GM23338 (cell line): ENCODE measurements at regions not wholly inside any gene's neighbourhood (a gene's known extent, or its start where the extent isn't known, plus 50 kb on each side); places are given as distances from the start of the nearest gene placed in this dataset.

Experiments
- ATAC-seq: fragments of 200-7000 bp; cut with Tn5 transposase; 3 replicates; pipeline ENCODE4 v1.9.1; 2020
- DNase-seq: peaks from one replicate; pipeline ENCODE4 v3.0.0-alpha.2; 2015; ENCODE audit warnings: low spot score
- H2AFZ ChIP-seq: fragments of 200-600 bp; sonication (generic); 2 replicates; pipeline ENCODE4 v1.8.0; 2016; ENCODE audit warnings: antibody characterized with exemption, mild to moderate bottlenecking, moderate library complexity
- H3F3A ChIP-seq: fragments of 200-600 bp; sonication (generic); replicated peaks from 2 replicates; pipeline ENCODE4 v1.8.0; 2017; ENCODE audit warnings: antibody characterized with exemption, mixed run types, low read depth
- H3K27ac ChIP-seq: fragments of 200-600 bp; sonication (generic); 2 replicates; pipeline ENCODE4 v1.6.1; 2016; ENCODE audit warnings: low read depth
- H3K27me3 ChIP-seq: fragments of 200-600 bp; sonication (generic); 2 replicates; pipeline ENCODE4 v1.8.0; 2016; ENCODE audit warnings: mild to moderate bottlenecking, mixed run types, moderate library complexity; ENCODE audit not compliant: insufficient read depth
- H3K36me3 ChIP-seq: fragments of 200-600 bp; sonication (generic); 2 replicates; pipeline ENCODE4 v1.8.0; 2016; ENCODE audit warnings: mild to moderate bottlenecking; ENCODE audit not compliant: insufficient read depth
- H3K4me1 ChIP-seq: fragments of 200-600 bp; sonication (generic); 2 replicates; pipeline ENCODE4 v1.8.0; 2016; ENCODE audit warnings: mild to moderate bottlenecking, moderate library complexity; ENCODE audit not compliant: insufficient read depth
- H3K4me2 ChIP-seq: fragments of 200-600 bp; sonication (generic); 2 replicates; pipeline ENCODE4 v1.7.1; 2017; ENCODE audit warnings: mixed run types
- H3K4me3 ChIP-seq: fragments of 200-600 bp; sonication (generic); 2 replicates; pipeline ENCODE4 v1.6.1; 2016; ENCODE audit warnings: mixed run types
- H3K79me2 ChIP-seq: fragments of 200-600 bp; sonication (generic); replicated peaks from 2 replicates; pipeline ENCODE4 v1.8.0; 2017; ENCODE audit warnings: mild to moderate bottlenecking; ENCODE audit not compliant: insufficient read depth
- H3K9me2 ChIP-seq: fragments of 200-600 bp; sonication (generic); 2 replicates; pipeline ENCODE4 v1.8.0; 2017; ENCODE audit not compliant: insufficient read depth
- H4K20me1 ChIP-seq: fragments of 200-600 bp; sonication (generic); replicated peaks from 2 replicates; pipeline ENCODE4 v1.8.0; 2017; ENCODE audit warnings: mild to moderate bottlenecking; ENCODE audit not compliant: insufficient read depth
- H3K27ac Mint-ChIP-seq: 2 replicates; pipeline ENCODE4 v1.8.0; 2020; ENCODE audit warnings: inconsistent platforms, mild to moderate bottlenecking, moderate library complexity, mixed read lengths
- H3K27me3 Mint-ChIP-seq: 3 replicates; pipeline ENCODE4 v1.8.0; 2022; ENCODE audit warnings: low read depth, mild to moderate bottlenecking, moderate library complexity, mixed read lengths, inconsistent platforms; ENCODE audit not compliant: insufficient read depth, poor library complexity
- H3K36me3 Mint-ChIP-seq: 3 replicates; pipeline ENCODE4 v1.8.0; 2021; ENCODE audit warnings: low read depth, mild to moderate bottlenecking, inconsistent platforms, moderate library complexity, mixed read lengths
- H3K4me1 Mint-ChIP-seq: 3 replicates; pipeline ENCODE4 v1.8.0; 2020; ENCODE audit warnings: mild to moderate bottlenecking, inconsistent platforms, mixed read lengths
- H3K4me3 Mint-ChIP-seq: 3 replicates; pipeline ENCODE4 v1.8.0; 2021; ENCODE audit warnings: moderate library complexity, mild to moderate bottlenecking, inconsistent platforms, mixed read lengths
- H3K9me3 Mint-ChIP-seq: 3 replicates; pipeline ENCODE4 v1.8.0; 2020; ENCODE audit warnings: moderate library complexity, mild to moderate bottlenecking, inconsistent platforms, mixed read lengths
- CREB1 ChIP-seq: fragments of 250-450 bp; sonication (Bioruptor Pico); IDR thresholded peaks from 2 replicates; pipeline ENCODE4 v1.5.0; 2020; ENCODE audit warnings: low read depth, mild to moderate bottlenecking, moderate library complexity
- EZH2 ChIP-seq: fragments of 200-600 bp; sonication (generic); IDR thresholded peaks from one replicate; pipeline ENCODE4 v1.8.0; 2017; ENCODE audit warnings: antibody characterized with exemption, mild to moderate bottlenecking, low read depth; ENCODE audit not compliant: unreplicated experiment
- EZH2phosphoT487 ChIP-seq: fragments of 200-600 bp; sonication (generic); IDR thresholded peaks from one replicate; pipeline ENCODE4 v1.8.1; 2018; ENCODE audit warnings: antibody characterized with exemption; ENCODE audit not compliant: unreplicated experiment
- JUNB ChIP-seq: IDR thresholded peaks from one replicate; pipeline ENCODE4 v1.6.1; 2016; ENCODE audit warnings: antibody characterized with exemption; ENCODE audit not compliant: unreplicated experiment
- NANOG ChIP-seq: IDR thresholded peaks from 2 replicates; pipeline ENCODE4 v1.6.1; 2016; ENCODE audit warnings: antibody characterized with exemption, borderline replicate concordance
- POLR2AphosphoS5 ChIP-seq: IDR thresholded peaks from 2 replicates; pipeline ENCODE4 v1.6.1; 2016; ENCODE audit warnings: antibody characterized with exemption, low read depth
- REST ChIP-seq: IDR thresholded peaks from one replicate; pipeline ENCODE4 v1.6.1; 2018; ENCODE audit warnings: antibody characterized with exemption; ENCODE audit not compliant: unreplicated experiment
- STAT1 ChIP-seq: IDR thresholded peaks from one replicate; pipeline ENCODE4 v1.6.1; 2016; ENCODE audit warnings: antibody characterized with exemption; ENCODE audit not compliant: unreplicated experiment
- ZNF114 ChIP-seq: fragments of 250-450 bp; sonication (Bioruptor Pico); IDR thresholded peaks from 2 replicates; pipeline ENCODE4 v1.5.0; 2020; ENCODE audit warnings: mild to moderate bottlenecking, moderate library complexity
- ZNF331 ChIP-seq: fragments of 250-450 bp; sonication (Bioruptor Pico); IDR thresholded peaks from 2 replicates; pipeline ENCODE4 v1.5.0; 2020; ENCODE audit warnings: low read depth, mild to moderate bottlenecking, moderate library complexity
- ZNF462 ChIP-seq: fragments of 250-450 bp; sonication (Bioruptor Pico); IDR thresholded peaks from 2 replicates; pipeline ENCODE4 v1.5.0; 2020; ENCODE audit warnings: mild to moderate bottlenecking, moderate library complexity
- TF ChIP-seq, protein P1 (sequence below), 2 experiments: fragments of 200-600 bp in 1 of 2; sonication (generic) in 1 of 2; conservative IDR thresholded peaks; 2 replicates each; pipeline versions ENCODE4 v1.5.1 to v1.6.1; 2016 to 2017; ENCODE audit warnings: antibody characterized with exemption in 2 of 2, low read depth in 2 of 2, mild to moderate bottlenecking in 2 of 2, moderate library complexity in 1 of 2
- TF ChIP-seq, protein P2 (sequence below): IDR thresholded peaks from 2 replicates; pipeline ENCODE4 v1.6.1; 2016; ENCODE audit warnings: antibody characterized with exemption

DNA sequence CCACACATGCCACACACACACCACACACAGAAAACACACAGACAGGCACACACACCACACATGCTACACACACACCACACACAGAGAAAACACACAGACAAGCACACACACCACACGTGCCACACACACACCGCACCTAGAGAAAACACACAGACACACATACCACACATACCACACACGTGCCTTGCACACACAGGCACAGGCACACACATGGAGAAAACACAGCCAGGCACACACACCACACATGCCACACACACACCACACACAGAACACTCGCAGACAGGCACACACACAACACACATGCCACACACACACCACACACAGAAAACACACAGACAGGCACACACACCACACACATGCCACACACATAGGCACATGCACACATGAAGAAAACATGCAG lies 242.1 kb upstream of the MYT1L start:
- Mint-ChIP-seq H3K36me3 (no peaks in the 10 kb centered on the region), H3K4me3 (no peak overlapping the region), H3K27me3 (no peaks in the 10 kb centered on the region), H3K9me3 (no peaks in the 10 kb centered on the region), H3K4me1 (no peaks in the 10 kb centered on the region), H3K27ac (no peak overlapping the region)
- Histone ChIP-seq H3K27ac (no peak overlapping the region), H3K27me3 (no peaks in the 10 kb centered on the region), H4K20me1 (no peaks in the 10 kb centered on the region), H2AFZ (no peak overlapping the region), H3K36me3 (no peaks in the 10 kb centered on the region), H3K4me1 (no peaks in the 10 kb centered on the region), H3K9me2 (no peaks in the 10 kb centered on the region), H3F3A (no peaks in the 10 kb centered on the region), H3K79me2 (no peaks in the 10 kb centered on the region), H3K4me2 (no peak overlapping the region), H3K4me3 (no peak overlapping the region)
- no peak for TF ChIP-seq STAT1
- TF ChIP-seq, protein P1, sequence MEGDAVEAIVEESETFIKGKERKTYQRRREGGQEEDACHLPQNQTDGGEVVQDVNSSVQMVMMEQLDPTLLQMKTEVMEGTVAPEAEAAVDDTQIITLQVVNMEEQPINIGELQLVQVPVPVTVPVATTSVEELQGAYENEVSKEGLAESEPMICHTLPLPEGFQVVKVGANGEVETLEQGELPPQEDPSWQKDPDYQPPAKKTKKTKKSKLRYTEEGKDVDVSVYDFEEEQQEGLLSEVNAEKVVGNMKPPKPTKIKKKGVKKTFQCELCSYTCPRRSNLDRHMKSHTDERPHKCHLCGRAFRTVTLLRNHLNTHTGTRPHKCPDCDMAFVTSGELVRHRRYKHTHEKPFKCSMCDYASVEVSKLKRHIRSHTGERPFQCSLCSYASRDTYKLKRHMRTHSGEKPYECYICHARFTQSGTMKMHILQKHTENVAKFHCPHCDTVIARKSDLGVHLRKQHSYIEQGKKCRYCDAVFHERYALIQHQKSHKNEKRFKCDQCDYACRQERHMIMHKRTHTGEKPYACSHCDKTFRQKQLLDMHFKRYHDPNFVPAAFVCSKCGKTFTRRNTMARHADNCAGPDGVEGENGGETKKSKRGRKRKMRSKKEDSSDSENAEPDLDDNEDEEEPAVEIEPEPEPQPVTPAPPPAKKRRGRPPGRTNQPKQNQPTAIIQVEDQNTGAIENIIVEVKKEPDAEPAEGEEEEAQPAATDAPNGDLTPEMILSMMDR (conservative IDR thresholded peaks at IDR 0.05; ENCODE audit: low read depth in 2 of 2), result no peak
- TF ChIP-seq CREB1 (CRISPR knock-in tag), result no peak
- TF ChIP-seq, protein P2, sequence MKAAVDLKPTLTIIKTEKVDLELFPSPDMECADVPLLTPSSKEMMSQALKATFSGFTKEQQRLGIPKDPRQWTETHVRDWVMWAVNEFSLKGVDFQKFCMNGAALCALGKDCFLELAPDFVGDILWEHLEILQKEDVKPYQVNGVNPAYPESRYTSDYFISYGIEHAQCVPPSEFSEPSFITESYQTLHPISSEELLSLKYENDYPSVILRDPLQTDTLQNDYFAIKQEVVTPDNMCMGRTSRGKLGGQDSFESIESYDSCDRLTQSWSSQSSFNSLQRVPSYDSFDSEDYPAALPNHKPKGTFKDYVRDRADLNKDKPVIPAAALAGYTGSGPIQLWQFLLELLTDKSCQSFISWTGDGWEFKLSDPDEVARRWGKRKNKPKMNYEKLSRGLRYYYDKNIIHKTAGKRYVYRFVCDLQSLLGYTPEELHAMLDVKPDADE, result no peak
- no peak for TF ChIP-seq REST
- no peak for TF ChIP-seq POLR2AphosphoS5
- TF ChIP-seq ZNF331 (CRISPR knock-in tag), result no peak
- no peak for TF ChIP-seq EZH2
- no peak for TF ChIP-seq NANOG
- TF ChIP-seq EZH2phosphoT487, result no peak
- no peak for TF ChIP-seq JUNB
- no peak for TF ChIP-seq ZNF114
- no peak for TF ChIP-seq ZNF462
- DNase-seq (no peak), ATAC-seq (no peak)
